NCI-H1048 (cell line): ENCODE measurements at regions not wholly inside any gene's neighbourhood (a gene's known extent, or its start where the extent isn't known, plus 50 kb on each side); places are given as distances from the start of the nearest gene placed in this dataset.

Source experiments
- DNase-seq: peaks from one replicate; lab custom pipeline; 2025; lab: John Stamatoyannopoulos, UW

GRCh38 chr14:26996246-26996645 lies 398.4 kb upstream of the NOVA1 start:
- no peak for DNase-seq

DNA sequence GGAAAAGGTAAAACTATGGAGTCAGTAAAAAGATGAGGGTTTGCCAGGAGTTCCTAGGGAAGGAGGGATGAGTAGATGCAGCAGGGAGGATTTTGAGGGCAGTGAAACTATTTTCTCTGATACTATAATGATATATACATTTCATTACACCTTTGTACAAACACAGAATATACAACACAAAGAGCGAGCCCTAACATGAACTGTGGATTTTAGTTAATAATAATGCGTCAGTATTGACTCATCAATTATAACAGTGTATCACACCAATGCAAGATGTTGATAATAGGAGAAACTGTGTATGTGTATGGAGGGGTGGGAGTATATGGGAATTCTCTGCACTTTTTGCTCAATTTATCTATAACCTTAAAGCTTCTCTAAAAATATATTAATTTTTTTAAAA lies 404.3 kb upstream of the NOVA1 start:
- DNase-seq, result no peak

DNA sequence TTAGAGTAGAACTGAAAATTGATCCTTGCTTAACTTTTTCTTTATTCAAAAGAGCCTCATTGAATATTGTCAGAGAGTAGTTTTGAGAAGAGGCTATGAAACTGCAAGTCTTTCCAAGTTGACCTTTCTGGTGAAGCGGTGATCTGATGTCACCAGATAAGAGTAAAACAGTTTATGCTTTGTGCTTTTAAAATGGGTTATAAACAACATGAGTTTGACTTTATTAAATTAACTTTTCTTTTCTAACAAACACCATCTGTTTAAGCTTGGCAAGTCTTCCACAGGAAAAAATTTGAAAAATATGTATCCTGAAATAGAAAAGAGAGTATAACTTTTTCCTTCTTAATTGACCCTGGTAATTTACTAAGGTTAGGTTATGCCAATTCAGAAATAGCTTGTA lies 408.7 kb upstream of the NOVA1 start:
- DNase-seq, result no peak

GRCh38 chr14:27008187-27008586 lies 410.4 kb upstream of the NOVA1 start:
- DNase-seq, result no peak

- no peak for DNase-seq
These were observed 414.8 kb upstream of the NOVA1 start for GRCh38 chr14:27012641-27013040.

DNA sequence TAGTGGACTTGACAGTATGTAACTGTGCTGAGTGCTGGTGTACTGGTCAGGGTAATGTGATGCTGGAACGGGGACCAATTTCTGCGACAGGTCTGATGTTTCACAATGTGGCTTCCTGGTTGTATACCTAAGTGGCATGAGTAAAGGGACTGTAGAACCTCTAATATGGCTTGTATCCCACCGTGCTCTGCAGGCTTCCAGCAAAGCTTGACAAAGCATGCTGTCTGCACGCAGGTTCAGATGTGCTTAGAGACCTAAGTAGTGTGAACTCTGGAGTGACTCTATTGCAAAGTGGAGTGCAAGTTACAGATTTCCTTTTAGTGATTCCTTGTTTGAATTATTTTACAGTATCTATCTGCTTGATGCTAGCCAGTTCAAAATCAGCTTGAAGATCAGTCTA lies 415.8 kb upstream of the NOVA1 start:
- no peak for DNase-seq

- DNase-seq, result no peak
These were observed 417.2 kb upstream of the NOVA1 start for GRCh38 chr14:27015065-27015464.

GRCh38 chr14:27025648-27026047 lies 427.8 kb upstream of the NOVA1 start:
- no peak for DNase-seq

GRCh38 chr14:27026097-27026496 lies 428.3 kb upstream of the NOVA1 start:
- no peak for DNase-seq

DNA sequence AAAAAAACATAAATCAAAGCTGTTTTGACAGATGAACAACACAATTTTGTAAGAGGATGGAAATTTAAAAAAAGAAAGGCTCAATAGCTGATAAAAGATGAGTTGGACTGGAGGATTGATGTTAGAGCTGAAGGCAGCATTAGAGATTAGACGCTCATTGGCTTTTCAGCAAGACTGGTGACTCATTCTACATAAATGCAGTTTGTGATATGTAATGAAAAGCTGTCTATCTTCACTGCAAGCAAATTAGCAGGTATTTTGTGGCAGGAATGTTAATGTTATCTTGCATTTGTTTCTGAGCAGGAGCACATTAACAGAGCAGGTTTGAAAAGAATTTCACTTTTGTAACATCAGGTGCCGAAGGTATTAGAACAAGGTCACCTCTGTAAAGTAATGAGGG lies 442.7 kb upstream of the NOVA1 start:
- peak; percentile 32 for DNase-seq

DNA sequence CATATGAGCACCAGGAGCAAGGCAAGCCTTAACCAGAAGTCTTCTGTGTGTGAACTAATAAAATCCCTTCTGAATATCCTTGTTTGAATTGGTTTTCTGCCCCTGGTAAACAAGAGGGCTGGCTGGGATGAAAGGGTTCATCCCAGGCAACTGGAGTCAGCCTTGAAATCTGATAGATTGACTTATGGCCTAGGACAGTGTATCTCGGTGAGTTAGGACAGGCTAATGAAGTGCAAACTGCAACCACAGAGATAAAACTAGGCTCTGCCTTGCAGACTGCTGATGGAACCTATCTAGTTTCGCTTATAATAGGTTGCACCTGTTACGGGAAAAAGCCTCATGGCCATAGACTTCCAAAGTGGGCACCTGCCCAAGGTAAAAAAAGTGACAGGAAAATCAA lies 451.9 kb upstream of the NOVA1 start:
- no peak for DNase-seq

- no peak for DNase-seq
These were observed 452.4 kb upstream of the NOVA1 start for GRCh38 chr14:27050208-27050607.

GRCh38 chr14:27056586-27056985 lies 458.8 kb upstream of the NOVA1 start:
- DNase-seq, result no peak

DNA sequence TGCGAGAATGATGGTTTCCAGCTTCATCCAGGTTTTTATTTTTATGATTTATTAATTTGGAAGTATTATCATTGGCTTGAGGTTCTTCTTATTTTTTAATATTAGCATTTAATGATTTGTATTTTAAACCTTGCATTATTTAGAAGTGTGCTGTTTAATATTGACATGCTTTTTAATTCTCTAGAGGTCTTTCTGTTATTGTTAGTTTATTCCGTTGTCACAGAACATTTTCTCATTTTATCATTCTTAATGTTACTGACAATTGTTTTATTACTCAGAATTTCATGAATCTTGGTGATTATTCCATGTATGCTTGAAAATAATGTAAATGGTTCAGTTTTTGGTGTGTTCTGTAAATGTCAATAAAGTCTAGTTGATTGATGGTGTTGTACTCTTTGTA lies 463.5 kb upstream of the NOVA1 start:
- DNase-seq, result no peak

DNA sequence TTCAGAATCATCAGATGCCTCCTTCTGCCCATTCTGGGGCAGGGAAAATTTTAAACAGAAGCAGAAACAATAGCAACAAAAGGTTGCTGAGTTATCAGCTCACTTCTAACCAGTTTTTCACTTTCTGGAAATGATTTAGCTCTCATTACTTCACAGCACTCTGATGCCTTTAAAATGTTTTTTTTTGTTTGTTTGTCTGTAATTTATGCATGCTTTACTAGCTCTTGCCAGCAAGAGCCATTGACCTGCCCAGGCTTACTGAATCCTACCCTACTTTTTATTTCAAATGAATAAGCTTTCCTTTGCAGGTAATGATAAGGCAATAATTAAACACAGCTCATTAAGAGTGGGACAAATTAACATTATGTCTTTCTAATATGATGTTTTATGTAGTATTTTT lies 466.1 kb upstream of the NOVA1 start:
- DNase-seq, result no peak

GRCh38 chr14:27065886-27066285 lies 468.1 kb upstream of the NOVA1 start:
- DNase-seq, result no peak

DNA sequence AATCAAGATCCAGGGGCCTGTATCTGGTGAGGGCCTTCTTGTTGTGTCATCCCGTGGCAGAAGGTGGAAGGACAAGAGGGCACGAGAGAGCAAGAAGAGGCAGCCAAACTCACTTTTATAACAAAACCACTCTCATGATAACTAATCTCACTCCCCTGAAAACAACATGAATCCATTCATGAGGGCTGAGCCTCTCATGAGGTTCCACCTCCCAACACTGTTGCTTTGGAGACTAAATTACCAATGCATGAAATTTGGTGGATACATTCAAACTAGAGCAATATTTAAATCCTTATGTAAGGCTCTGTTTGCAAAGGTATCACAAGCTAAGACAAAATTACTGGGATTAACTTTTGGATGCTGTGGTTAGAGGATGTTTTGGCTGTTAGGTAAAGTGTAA lies 470.1 kb upstream of the NOVA1 start:
- no peak for DNase-seq

- no peak for DNase-seq
These were observed 474.8 kb upstream of the NOVA1 start for GRCh38 chr14:27072589-27072988.

GRCh38 chr14:27075503-27075902 lies 477.7 kb upstream of the NOVA1 start:
- DNase-seq, result no peak

GRCh38 chr14:27077214-27077613 lies 479.4 kb upstream of the NOVA1 start:
- DNase-seq, result no peak

- DNase-seq, result no peak
These were observed 479.9 kb upstream of the NOVA1 start for GRCh38 chr14:27077710-27078109.

DNA sequence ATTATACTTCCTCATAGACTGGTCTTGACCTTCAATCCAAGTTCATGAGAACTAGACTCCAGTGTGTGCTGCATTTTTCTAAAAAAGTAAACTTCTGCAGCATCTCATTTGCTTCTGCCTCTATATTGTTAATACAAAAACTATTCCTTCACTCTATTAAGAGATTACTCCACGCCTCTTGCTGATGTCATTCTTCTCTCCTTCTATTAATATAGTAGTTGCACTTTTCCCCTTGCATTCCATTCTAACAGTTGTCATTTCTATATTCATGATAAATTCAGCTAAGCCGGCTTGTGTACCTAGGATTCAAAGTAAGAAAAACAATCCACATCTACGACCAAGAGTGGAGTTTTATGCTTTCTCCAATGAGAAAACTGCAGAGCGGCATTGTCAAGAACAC lies 480.4 kb upstream of the NOVA1 start:
- DNase-seq, result no peak

GRCh38 chr14:27079716-27080115 lies 481.9 kb upstream of the NOVA1 start:
- DNase-seq, result no peak

- DNase-seq, result no peak
These were observed 487.7 kb upstream of the NOVA1 start for GRCh38 chr14:27085500-27085899.

DNA sequence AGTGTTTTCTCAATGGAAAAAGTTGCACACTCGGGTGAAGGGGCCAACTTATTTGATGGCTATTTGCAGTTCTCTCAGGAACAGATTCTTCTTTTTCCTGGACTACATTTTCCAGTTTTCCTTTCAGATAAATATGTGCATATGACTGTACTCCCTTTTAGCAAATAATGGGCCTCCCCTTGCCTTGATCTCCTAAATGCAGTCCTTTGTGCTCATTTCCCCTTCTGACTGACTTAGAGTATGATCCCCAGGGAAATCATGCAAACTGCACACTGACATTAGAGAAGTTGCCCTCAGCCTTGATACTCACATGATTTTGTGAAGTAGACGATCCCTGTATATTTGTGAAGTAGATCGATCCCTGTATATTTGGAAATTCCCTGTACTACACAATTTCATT lies 492.9 kb upstream of the NOVA1 start:
- DNase-seq, result no peak
